ENCODE measurements at regions not wholly inside any gene's neighbourhood (a gene's known extent, or its start where the extent isn't known, plus 50 kb on each side); places are given as distances from the start of the nearest gene placed in this dataset.
A peak's percentile ranks its signal among the peaks of the same experiment; 100 is the strongest.
"Not testable (repeated sequence)": the region's sequence is repeated elsewhere in the genome, so short reads cannot be mapped to it uniquely, and the experiment has no call there.

- peaks cover 8% of the 10 kb centered on the region for H3K9me3 ChIP-seq (ENCODE audit: control insufficient read depth, low read length)
- no peaks in the 10 kb centered on the region for H3K4me1 ChIP-seq (ENCODE audit: control insufficient read depth, insufficient read depth, low read length)
- H3K27me3 ChIP-seq (replicated peaks; ENCODE audit: control insufficient read depth, insufficient read depth, low read length): no peaks in the 10 kb centered on the region
- peak; percentile 47 for DNase-seq (ENCODE audit: low read depth)
- H3K4me3 ChIP-seq (ENCODE audit: low read length): no peak overlapping the region
- H3K9ac ChIP-seq (ENCODE audit: low read length): no peak overlapping the region
- no peaks in the 10 kb centered on the region for H3K36me3 ChIP-seq (ENCODE audit: control insufficient read depth, insufficient read depth, low read length, severe bottlenecking)
Observed at GRCh38 chr7:4479367-4480039, 202.6 kb upstream of the FOXK1 start.

GRCh38 chr7:4480131-4480530, 202.0 kb upstream of the FOXK1 start:
- DNase-seq (ENCODE audit: low read depth); H3K4me1 ChIP-seq (ENCODE audit: control insufficient read depth, insufficient read depth, low read length); H3K27me3 ChIP-seq (replicated peaks; ENCODE audit: control insufficient read depth, insufficient read depth, low read length); H3K36me3 ChIP-seq (ENCODE audit: control insufficient read depth, insufficient read depth, low read length, severe bottlenecking); H3K9ac ChIP-seq (ENCODE audit: low read length); H3K4me3 ChIP-seq (ENCODE audit: low read length); H3K9me3 ChIP-seq (ENCODE audit: control insufficient read depth, low read length): not testable (repeated sequence)

GRCh38 chr7:4483851-4484250, 198.2 kb upstream of the FOXK1 start:
- no peak for DNase-seq (ENCODE audit: low read depth)
- Histone ChIP-seq H3K9ac (ENCODE audit: low read length) (no peak overlapping the region), H3K9me3 (ENCODE audit: control insufficient read depth, low read length) (peaks cover 8% of the 10 kb centered on the region), H3K4me1 (ENCODE audit: control insufficient read depth, insufficient read depth, low read length) (no peaks in the 10 kb centered on the region), H3K36me3 (ENCODE audit: control insufficient read depth, insufficient read depth, low read length, severe bottlenecking) (no peaks in the 10 kb centered on the region), H3K27me3 (replicated peaks; ENCODE audit: control insufficient read depth, insufficient read depth, low read length) (no peaks in the 10 kb centered on the region), H3K4me3 (ENCODE audit: low read length) (no peak overlapping the region)

DNA sequence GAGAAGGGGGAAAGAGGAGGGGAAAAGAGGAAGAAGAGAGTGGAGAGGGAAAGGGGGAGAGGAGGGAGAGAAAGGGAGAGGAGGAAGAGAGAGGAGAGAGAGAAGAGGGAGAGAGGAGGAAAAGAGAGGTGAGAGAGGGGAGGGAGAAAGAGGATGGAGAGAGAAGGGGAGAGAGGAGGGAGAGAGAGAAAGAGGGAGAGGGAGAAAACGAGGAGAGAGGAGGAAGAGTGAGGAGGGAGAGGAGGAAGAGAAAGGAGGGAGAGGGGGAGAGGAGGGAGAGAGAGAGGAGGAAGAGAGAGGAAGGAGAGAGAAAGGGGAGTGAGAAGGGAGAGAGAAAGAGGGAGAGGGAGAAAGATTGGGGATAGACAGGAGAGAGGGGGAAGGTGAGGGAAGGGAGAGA, 197.6 kb upstream of the FOXK1 start:
- no peak overlapping the region for H3K9ac ChIP-seq (ENCODE audit: low read length)
- peaks cover 8% of the 10 kb centered on the region for H3K9me3 ChIP-seq (ENCODE audit: control insufficient read depth, low read length)
- H3K27me3 ChIP-seq (replicated peaks; ENCODE audit: control insufficient read depth, insufficient read depth, low read length): no peaks in the 10 kb centered on the region
- no peaks in the 10 kb centered on the region for H3K4me1 ChIP-seq (ENCODE audit: control insufficient read depth, insufficient read depth, low read length)
- no peak for DNase-seq (ENCODE audit: low read depth)
- H3K4me3 ChIP-seq (ENCODE audit: low read length): no peak overlapping the region
- H3K36me3 ChIP-seq (ENCODE audit: control insufficient read depth, insufficient read depth, low read length, severe bottlenecking): no peaks in the 10 kb centered on the region

- H3K9ac ChIP-seq (ENCODE audit: low read length): no peak overlapping the region
- no peaks in the 10 kb centered on the region for H3K4me1 ChIP-seq (ENCODE audit: control insufficient read depth, insufficient read depth, low read length)
- peaks cover 8% of the 10 kb centered on the region for H3K9me3 ChIP-seq (ENCODE audit: control insufficient read depth, low read length)
- H3K4me3 ChIP-seq (ENCODE audit: low read length): no peak overlapping the region
- H3K27me3 ChIP-seq (replicated peaks; ENCODE audit: control insufficient read depth, insufficient read depth, low read length): no peaks in the 10 kb centered on the region
- no peaks in the 10 kb centered on the region for H3K36me3 ChIP-seq (ENCODE audit: control insufficient read depth, insufficient read depth, low read length, severe bottlenecking)
- DNase-seq (ENCODE audit: low read depth): no peak
Observed at GRCh38 chr7:4486907-4487306, 195.2 kb upstream of the FOXK1 start.

DNA sequence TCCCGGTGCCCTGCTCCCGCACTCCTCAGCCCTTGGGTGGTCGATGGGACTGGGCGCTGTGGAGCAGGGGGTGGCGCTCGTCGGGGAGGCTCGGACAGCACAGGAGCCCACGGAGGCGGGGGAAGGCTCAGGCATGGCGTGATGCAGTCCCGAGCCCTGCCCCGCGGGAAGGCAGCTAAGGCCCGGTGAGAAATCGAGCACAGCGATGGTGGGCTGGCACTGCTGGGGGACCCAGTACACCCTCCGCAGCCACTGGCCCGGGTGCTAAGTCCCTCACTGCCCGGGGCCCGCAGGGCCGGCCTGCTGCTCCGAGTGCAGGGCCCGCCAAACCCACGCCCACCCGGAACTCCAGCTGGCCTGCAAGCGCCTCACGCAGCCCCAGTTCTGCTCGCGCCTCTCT, 185.2 kb upstream of the FOXK1 start:
- H3K4me3 ChIP-seq (ENCODE audit: low read length); DNase-seq (ENCODE audit: low read depth): not testable (repeated sequence)

GRCh38 chr7:4500812-4501211, 181.3 kb upstream of the FOXK1 start:
- Histone ChIP-seq H3K4me3 (ENCODE audit: low read length) (no peak overlapping the region), H3K36me3 (ENCODE audit: control insufficient read depth, insufficient read depth, low read length, severe bottlenecking) (no peaks in the 10 kb centered on the region), H3K9me3 (ENCODE audit: control insufficient read depth, low read length) (peaks cover 3% of the 10 kb centered on the region), H3K4me1 (ENCODE audit: control insufficient read depth, insufficient read depth, low read length) (no peaks in the 10 kb centered on the region), H3K9ac (ENCODE audit: low read length) (no peak overlapping the region), H3K27me3 (replicated peaks; ENCODE audit: control insufficient read depth, insufficient read depth, low read length) (no peaks in the 10 kb centered on the region)
- DNase-seq (ENCODE audit: low read depth): no peak

More for the DNA sequence above, 185.2 kb upstream of the FOXK1 start:
- H3K4me1 ChIP-seq (ENCODE audit: control insufficient read depth, insufficient read depth, low read length); H3K9ac ChIP-seq (ENCODE audit: low read length); H3K9me3 ChIP-seq (ENCODE audit: control insufficient read depth, low read length); H3K27me3 ChIP-seq (replicated peaks; ENCODE audit: control insufficient read depth, insufficient read depth, low read length); H3K36me3 ChIP-seq (ENCODE audit: control insufficient read depth, insufficient read depth, low read length, severe bottlenecking): not testable (repeated sequence)

- H3K36me3 ChIP-seq (ENCODE audit: control insufficient read depth, insufficient read depth, low read length, severe bottlenecking); H3K9ac ChIP-seq (ENCODE audit: low read length); DNase-seq (ENCODE audit: low read depth); H3K4me1 ChIP-seq (ENCODE audit: control insufficient read depth, insufficient read depth, low read length); H3K27me3 ChIP-seq (replicated peaks; ENCODE audit: control insufficient read depth, insufficient read depth, low read length); H3K4me3 ChIP-seq (ENCODE audit: low read length); H3K9me3 ChIP-seq (ENCODE audit: control insufficient read depth, low read length): not testable (repeated sequence)
Observed at GRCh38 chr7:4507886-4508285, 174.2 kb upstream of the FOXK1 start.

- H3K9me3 ChIP-seq (ENCODE audit: control insufficient read depth, low read length): peaks cover 15% of the 10 kb centered on the region
- no peaks in the 10 kb centered on the region for H3K4me1 ChIP-seq (ENCODE audit: control insufficient read depth, insufficient read depth, low read length)
- H3K9ac ChIP-seq (ENCODE audit: low read length): no peak overlapping the region
- no peaks in the 10 kb centered on the region for H3K27me3 ChIP-seq (replicated peaks; ENCODE audit: control insufficient read depth, insufficient read depth, low read length)
- DNase-seq (ENCODE audit: low read depth): no peak
- H3K4me3 ChIP-seq (ENCODE audit: low read length): no peak overlapping the region
- H3K36me3 ChIP-seq (ENCODE audit: control insufficient read depth, insufficient read depth, low read length, severe bottlenecking): no peaks in the 10 kb centered on the region
Observed at GRCh38 chr7:4513450-4513849, 168.6 kb upstream of the FOXK1 start.

DNA sequence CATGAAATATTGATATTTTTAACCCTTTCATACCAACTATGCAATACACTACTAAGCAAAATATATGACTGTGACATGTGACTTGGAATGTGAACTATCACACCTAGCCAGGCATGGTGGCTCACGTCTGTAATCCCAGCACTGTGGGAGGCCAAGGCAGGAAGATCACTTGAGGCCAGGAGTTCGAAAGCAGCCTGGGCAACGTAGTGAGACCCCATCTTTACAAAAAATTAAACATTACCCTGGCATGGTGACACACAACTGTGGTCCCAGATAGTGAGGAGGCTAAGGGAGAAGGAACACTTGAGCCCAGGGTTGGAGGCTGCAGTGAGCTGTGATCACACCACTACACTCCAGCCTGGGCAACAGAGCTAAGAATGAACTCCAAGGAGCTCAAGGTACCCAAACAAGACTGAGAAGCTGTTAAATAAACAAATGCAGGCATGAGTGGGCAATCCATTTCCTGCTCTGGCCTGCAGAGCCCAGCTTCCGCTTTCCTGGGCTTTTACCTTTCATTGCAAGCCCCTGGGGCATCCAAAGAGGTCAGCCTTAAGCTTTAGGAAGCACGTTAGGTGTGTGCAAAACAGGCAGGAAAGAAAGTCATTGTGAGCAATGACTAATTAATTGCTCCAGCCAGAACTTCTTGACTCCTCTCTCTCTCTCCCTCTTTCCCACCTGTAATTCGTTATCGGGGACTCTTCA, 162.1 kb upstream of the FOXK1 start:
- Histone ChIP-seq H3K9ac (ENCODE audit: low read length) (no peak overlapping the region), H3K4me3 (ENCODE audit: low read length) (no peak overlapping the region)
- no peak for DNase-seq (ENCODE audit: low read depth)

DNA sequence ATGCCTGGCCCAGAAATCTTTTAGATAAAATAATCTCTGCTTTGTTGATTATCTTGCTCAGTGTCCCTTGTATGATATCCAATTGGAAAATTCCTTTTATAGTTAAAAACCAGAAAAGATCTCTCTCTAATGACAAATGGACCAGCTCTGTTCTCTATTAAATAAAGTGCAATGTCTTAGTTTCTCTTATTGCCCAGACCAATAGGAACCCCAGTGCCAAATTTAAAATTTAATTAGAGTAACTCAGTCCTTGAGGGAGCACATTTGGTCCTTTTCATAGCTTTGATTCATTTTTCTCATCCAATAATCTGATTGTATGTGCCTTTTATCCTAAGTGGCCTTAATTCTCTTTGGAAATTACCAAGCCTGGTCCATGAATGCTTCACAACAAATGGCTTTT, 158.9 kb upstream of the FOXK1 start:
- no peaks in the 10 kb centered on the region for H3K4me1 ChIP-seq (ENCODE audit: control insufficient read depth, insufficient read depth, low read length)
- no peaks in the 10 kb centered on the region for H3K36me3 ChIP-seq (ENCODE audit: control insufficient read depth, insufficient read depth, low read length, severe bottlenecking)
- no peak for DNase-seq (ENCODE audit: low read depth)
- no peak overlapping the region for H3K4me3 ChIP-seq (ENCODE audit: low read length)
- no peak overlapping the region for H3K9ac ChIP-seq (ENCODE audit: low read length)
- no peaks in the 10 kb centered on the region for H3K27me3 ChIP-seq (replicated peaks; ENCODE audit: control insufficient read depth, insufficient read depth, low read length)
- peaks cover 6% of the 10 kb centered on the region for H3K9me3 ChIP-seq (ENCODE audit: control insufficient read depth, low read length)

More for the DNA sequence above, 162.1 kb upstream of the FOXK1 start:
- Histone ChIP-seq H3K36me3 (ENCODE audit: control insufficient read depth, insufficient read depth, low read length, severe bottlenecking) (no peaks in the 10 kb centered on the region), H3K27me3 (replicated peaks; ENCODE audit: control insufficient read depth, insufficient read depth, low read length) (no peaks in the 10 kb centered on the region), H3K9me3 (ENCODE audit: control insufficient read depth, low read length) (peaks cover 9% of the 10 kb centered on the region), H3K4me1 (ENCODE audit: control insufficient read depth, insufficient read depth, low read length) (no peaks in the 10 kb centered on the region)

- no peak for DNase-seq (ENCODE audit: low read depth)
- Histone ChIP-seq H3K27me3 (replicated peaks; ENCODE audit: control insufficient read depth, insufficient read depth, low read length) (no peaks in the 10 kb centered on the region), H3K9ac (ENCODE audit: low read length) (no peak overlapping the region), H3K36me3 (ENCODE audit: control insufficient read depth, insufficient read depth, low read length, severe bottlenecking) (no peaks in the 10 kb centered on the region), H3K4me3 (ENCODE audit: low read length) (no peak overlapping the region), H3K4me1 (ENCODE audit: control insufficient read depth, insufficient read depth, low read length) (no peaks in the 10 kb centered on the region), H3K9me3 (ENCODE audit: control insufficient read depth, low read length) (peaks cover 6% of the 10 kb centered on the region)
Observed at GRCh38 chr7:4523873-4524272, 158.2 kb upstream of the FOXK1 start.
